ENCODE measurements at regions not wholly inside any gene's neighbourhood (a gene's known extent, or its start where the extent isn't known, plus 50 kb on each side); places are given as distances from the start of the nearest gene placed in this dataset.
A peak's percentile ranks its signal among the peaks of the same experiment; 100 is the strongest.

DNA sequence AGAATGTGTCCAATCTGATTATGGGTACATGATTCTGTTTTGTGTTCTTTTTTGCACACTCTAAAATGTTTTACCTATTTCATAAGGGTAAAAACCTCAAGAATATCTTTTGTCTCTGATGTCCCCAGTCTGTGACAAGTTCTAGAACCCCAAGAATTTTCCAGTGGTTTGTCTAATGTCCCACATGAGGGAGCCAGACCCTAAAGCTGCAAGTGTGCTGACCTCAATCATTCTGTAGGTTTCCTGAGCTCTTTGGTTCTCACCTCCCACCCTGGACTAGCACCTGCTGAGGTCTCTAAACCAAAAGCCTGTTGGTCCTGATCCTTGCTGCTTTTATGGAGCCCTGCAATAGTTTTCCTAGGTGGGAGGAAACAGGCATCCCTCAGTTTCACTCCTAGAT, 149.8 kb upstream of the MPPED2 start:
- DNase-seq, result no peak

- DNase-seq, result no peak
Measured at GRCh38 chr11:30733748-30734147, 147.6 kb upstream of the MPPED2 start.

DNA sequence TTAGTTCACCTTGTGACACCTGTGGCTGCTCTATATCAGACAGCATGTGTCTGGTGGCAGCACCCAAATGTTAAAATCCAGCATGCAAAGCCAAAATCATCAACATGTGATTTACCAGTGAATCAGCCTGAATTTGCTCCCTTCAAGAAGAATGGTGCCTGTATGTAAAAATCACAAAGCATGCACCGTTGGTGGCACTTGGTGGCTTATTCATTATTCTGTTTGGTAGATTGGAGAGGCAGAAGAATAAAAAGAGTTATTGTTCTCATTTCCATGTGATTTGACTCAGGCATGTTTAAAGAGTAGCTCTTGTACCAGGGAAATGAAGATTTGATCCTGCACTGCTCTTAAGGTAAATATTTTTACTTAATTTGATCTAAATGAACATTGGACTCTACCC, 143.9 kb upstream of the MPPED2 start:
- DNase-seq, result no peak

GRCh38 chr11:30729187-30729713, 143.1 kb upstream of the MPPED2 start:
- DNase-seq, result no peak

GRCh38 chr11:30725645-30726195, 139.6 kb upstream of the MPPED2 start:
- no peak for DNase-seq

- no peak for DNase-seq
Measured at GRCh38 chr11:30724274-30724673, 138.1 kb upstream of the MPPED2 start.

DNA sequence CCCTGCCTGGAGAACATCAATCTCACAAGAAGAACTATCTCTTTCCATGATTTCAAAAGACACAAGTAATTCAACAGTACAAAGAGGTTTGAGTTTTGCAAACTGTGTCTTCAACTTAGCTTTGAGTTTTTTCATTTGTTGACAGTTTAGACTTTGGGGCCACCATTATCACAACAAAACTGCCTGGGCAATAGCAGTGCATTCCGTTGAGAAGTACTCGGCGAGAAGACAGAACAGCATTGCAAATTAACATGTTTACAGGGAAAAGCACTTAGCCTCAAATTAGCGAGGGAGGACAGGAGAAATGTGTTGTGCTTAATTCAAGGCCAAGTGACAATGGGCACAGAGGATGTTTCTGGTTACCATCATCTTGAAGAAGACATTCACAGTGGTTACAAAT, 133.2 kb upstream of the MPPED2 start:
- DNase-seq, result no peak

DNA sequence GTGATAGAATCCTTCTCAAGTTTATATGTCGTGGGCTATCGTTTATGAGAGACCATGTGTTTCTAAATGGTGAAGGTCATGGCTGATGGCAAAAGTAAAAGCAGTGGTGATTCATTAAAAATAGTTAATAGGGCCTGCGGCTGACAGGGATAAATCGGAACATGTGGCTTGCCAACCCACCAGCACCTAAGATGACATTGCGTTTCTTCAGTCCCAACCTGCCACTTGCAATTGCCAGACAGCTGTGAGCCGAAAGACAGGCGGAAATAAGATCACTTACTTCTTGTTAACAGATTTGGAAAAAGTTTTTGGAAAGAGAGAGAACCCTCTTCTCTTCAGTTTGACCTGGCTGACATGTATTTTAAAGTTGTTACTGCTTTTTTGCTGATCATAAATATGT, 131.5 kb upstream of the MPPED2 start:
- DNase-seq, result no peak

GRCh38 chr11:30717009-30717408, 130.9 kb upstream of the MPPED2 start:
- no peak for DNase-seq

DNA sequence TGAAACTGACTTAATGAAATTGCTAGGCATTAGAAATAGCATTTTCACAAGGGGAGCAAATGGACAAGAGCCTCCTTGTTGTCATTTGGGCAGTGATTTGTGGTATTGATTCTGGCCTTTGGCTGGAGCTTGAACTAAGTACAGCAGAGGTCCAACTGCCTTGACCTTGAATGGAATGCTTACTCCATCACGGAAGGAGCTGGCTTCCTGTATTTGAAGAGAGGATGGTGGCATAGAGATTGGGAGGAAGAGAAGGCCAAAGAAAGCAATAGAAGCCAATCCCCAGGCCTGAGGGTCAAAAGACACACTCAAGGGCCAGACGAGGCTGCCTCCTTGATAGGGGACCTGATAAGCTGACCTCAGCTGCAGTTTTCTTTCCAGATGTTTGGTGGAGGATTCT, 126.6 kb upstream of the MPPED2 start:
- DNase-seq, result no peak

- no peak for DNase-seq
Measured at GRCh38 chr11:30710221-30710620, 124.1 kb upstream of the MPPED2 start.

GRCh38 chr11:30707110-30707509, 121.0 kb upstream of the MPPED2 start:
- DNase-seq, result no peak

- DNase-seq, result no peak
Measured at GRCh38 chr11:30705913-30706675, 119.9 kb upstream of the MPPED2 start.

DNA sequence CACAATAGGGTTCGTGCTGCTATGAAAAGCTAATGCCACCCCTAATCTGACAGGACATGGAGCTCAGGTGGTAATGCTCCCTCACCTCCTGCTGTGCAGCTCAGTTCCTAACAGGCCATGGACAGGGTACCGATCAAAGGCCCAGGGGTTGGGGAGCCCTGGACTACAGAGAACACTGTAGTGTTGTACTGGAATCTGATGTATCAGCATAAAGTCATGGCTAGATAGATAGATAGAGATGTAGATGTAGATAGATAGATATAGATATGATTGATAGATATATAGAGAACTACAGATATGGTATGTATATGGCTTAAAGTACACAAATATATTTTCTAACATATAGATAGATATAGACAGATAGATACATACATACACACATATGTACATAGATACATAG, 112.3 kb upstream of the MPPED2 start:
- DNase-seq, result no peak

DNA sequence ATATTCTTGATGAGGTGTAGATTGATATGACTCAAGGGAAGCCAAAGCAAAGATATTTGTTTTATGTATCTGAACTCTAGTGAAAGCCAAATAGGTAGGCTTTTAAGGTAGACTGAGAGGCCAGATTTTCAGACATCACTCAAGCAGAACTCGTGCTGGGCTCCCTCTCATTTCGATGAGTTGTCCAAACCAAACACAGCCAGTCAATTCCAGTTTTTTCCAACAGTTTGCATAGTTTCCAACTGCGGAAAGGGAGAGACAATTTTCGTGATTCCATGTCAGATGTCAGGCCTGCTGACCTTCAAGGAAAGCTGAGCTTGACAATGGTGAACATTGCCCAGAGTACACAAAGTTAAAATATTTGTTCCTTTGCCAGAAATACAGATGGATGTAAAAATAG, 110.9 kb upstream of the MPPED2 start:
- DNase-seq, result peak; percentile 33

DNA sequence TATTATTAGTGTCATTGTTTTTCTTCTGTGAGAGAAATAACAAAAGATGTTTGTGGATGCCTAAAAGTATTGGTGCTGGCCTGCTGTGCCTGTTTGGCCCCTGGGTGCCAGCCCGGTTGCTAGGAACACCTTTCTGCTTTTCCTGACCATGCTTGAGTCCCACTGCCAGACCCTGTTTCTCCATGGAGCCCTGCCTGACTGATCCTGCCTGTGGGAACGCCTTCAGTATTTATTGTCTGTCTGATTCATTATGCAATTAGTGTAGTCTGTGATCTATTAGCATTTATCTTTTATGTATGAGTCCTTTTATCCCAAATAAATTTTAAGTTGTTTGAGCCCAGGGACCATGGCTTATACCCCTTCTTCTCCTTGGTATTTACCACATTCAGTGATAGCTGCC, 98.6 kb upstream of the MPPED2 start:
- DNase-seq, result no peak

- no peak for DNase-seq
Measured at GRCh38 chr11:30683176-30683575, 97.0 kb upstream of the MPPED2 start.

GRCh38 chr11:30666817-30667216, 80.7 kb upstream of the MPPED2 start:
- no peak for DNase-seq

- no peak for DNase-seq
Measured at GRCh38 chr11:30665067-30665466, 78.9 kb upstream of the MPPED2 start.

DNA sequence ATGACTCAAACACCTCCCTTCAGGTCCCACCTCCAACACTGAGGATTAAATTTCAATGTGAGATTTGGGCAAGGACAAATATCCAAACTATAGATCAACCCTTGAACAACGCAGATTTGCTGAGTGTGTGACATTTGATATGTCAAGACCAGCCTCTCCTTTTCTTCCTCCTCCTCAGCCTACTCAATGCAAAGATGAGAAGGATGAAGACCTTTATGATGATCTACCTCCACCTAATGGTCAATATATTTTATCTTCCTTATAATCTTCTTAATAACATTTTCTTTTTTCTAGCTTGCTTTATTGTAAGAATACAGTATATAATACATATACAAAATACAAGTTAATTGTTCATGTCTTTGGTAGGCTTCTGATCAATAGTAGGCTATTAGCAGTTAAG, 67.5 kb upstream of the MPPED2 start:
- DNase-seq, result no peak

DNA sequence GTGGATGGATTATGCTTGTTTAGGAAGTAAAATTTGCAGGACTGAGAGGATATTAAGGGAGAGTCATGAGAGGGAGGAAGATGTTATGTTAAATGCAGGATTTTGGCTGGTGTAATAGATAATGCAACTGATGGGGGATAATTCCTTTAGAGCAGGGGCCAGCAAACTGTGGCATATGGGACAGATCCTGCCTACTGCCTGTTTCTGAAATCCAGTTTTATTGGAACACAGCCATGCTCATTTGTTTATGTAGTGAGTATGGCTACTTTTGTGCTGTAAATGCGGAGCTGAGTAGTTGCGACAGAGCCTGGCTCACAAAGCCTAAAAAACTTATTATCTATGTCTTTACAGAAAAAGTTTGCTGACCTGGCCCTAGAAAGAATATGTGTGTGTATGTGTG, 66.6 kb upstream of the MPPED2 start:
- DNase-seq, result no peak

GRCh38 chr11:30650266-30650665, 64.1 kb upstream of the MPPED2 start:
- no peak for DNase-seq

Measured in femur (tissue), 1 donor.